Muscle of leg (tissue), 3 donors: ENCODE measurements at regions not wholly inside any gene's neighbourhood (a gene's known extent, or its start where the extent isn't known, plus 50 kb on each side); places are given as distances from the start of the nearest gene placed in this dataset.

Source experiments
- DNase-seq: peaks from one replicate; pipeline ENCODE4 v3.0.0; 2013
- H3K27ac ChIP-seq: one replicate; pipeline ENCODE4 v1.5.1; 2013; ENCODE audit warnings: mild to moderate bottlenecking, low read length, control low read depth
- H3K27me3 ChIP-seq: one replicate; pipeline ENCODE4 v1.6.1; 2013; ENCODE audit warnings: low read length; ENCODE audit not compliant: control insufficient read depth, insufficient read depth
- H3K36me3 ChIP-seq: one replicate; pipeline ENCODE4 v1.6.1; 2013; ENCODE audit warnings: low read length; ENCODE audit not compliant: control insufficient read depth, insufficient read depth
- H3K4me1 ChIP-seq: one replicate; pipeline ENCODE4 v1.6.1; 2013; ENCODE audit warnings: low read length; ENCODE audit not compliant: control insufficient read depth, insufficient read depth
- H3K4me3 ChIP-seq: one replicate; pipeline ENCODE4 v1.5.1; 2013; ENCODE audit warnings: low read length, control low read depth
- H3K9me3 ChIP-seq: replicated peaks from 2 replicates; pipeline ENCODE4 v1.6.1; 2013; ENCODE audit warnings: low read depth, low read length; ENCODE audit not compliant: control insufficient read depth
- WGBS: methylation state at CpG from one replicate; pipeline ENCODE4 v1.1.5; 2013; ENCODE audit warnings: missing lambda C conversion rate; ENCODE audit not compliant: insufficient coverage; 5-methylcytosine and 5-hydroxymethylcytosine counted together

- Histone ChIP-seq H3K4me3 (no peak overlapping the region), H3K27ac (no peak overlapping the region), H3K4me1 (no peaks in the 10 kb centered on the region), H3K27me3 (no peaks in the 10 kb centered on the region), H3K9me3 (no peaks in the 10 kb centered on the region), H3K36me3 (no peaks in the 10 kb centered on the region)
- no peak for DNase-seq
- WGBS = 100% methylated on average over 1 of the region's 7 CpGs
Measured at GRCh38 chr6:102474041-102474807, 1080.7 kb downstream of the GRIK2 start.

DNA sequence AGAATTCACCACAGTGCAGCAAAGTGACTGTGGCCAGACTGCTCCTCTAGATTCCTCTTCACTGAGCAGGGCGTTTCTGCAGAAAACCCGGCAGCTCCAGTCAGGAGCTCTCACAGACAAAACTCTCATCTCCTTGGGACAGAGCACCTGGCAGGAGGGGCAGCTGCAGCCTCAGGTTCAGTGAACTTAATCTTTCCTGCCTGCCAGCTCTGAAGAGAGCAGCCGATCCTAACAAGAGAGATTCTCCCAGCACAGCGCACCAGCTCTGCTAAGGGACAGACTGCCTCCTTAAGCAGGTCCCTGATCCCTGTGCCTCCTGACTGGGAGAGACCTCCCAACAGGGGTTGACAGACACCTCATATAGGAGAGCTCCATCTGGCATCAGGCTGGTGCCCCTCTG, 1065.5 kb downstream of the GRIK2 start:
- peaks cover 2% of the 10 kb centered on the region for H3K9me3 ChIP-seq
- H3K4me1 ChIP-seq = no peaks in the 10 kb centered on the region
- no peaks in the 10 kb centered on the region for H3K27me3 ChIP-seq
- 92% methylated on average over 4 of the region's 4 CpGs for WGBS
- H3K4me3 ChIP-seq = no peak overlapping the region
- no peaks in the 10 kb centered on the region for H3K36me3 ChIP-seq
- no peak overlapping the region for H3K27ac ChIP-seq
- no peak for DNase-seq

DNA sequence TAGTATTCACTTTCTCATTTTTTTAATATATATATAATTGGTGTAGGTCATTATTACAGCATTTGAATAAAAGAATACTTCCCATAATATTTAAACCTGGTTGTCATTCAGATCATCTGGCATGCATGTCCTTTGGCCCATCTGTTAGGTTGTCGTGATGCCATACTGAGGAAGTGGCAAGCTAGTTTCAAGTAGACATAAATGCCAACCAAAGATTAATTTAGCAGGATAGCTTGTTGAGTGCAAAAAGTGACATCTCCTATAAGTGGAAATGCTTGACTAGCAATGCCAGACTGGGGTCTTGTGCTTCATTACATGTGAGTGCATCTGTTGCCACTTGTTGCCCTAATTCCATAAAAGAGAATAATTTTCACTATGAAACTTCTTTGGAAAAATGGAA, 1044.7 kb downstream of the GRIK2 start:
- DNase-seq = no peak
- Histone ChIP-seq H3K27me3 (no peaks in the 10 kb centered on the region), H3K4me1 (no peaks in the 10 kb centered on the region), H3K9me3 (no peaks in the 10 kb centered on the region), H3K36me3 (no peaks in the 10 kb centered on the region), H3K27ac (no peak overlapping the region), H3K4me3 (no peak overlapping the region)
- 71% methylated on average over 1 of the region's 1 CpG for WGBS

DNA sequence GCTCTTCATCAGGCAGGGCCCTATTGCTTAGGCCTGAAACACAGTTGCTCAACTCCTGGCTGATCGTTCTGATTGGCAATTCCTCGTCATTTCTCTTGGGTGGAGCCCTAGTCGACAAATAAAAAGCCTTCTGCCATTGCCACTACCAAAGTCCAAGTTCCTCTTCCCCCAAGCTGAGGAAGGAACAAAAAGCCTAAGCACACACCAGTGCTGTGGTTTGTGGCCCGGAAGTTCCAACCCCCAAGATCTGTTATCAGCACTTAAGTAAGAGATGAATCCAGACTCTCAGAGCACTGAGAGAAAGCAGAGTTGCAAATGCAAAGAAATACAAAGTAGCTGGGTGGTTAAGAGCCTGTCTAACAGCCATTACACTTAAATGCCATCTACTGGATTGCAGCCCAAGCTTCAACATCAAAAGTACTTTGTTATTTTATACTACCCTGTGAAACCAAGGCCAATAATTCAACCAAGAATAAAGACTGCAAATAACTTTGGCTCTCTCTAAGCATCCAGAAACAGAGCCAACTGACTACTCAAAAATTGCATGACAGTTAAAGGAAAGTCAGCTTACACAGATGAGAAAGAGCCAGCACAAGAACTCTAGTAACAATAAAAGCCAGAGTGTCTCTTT, 1024.0 kb downstream of the GRIK2 start:
- no peaks in the 10 kb centered on the region for H3K4me1 ChIP-seq
- H3K9me3 ChIP-seq = no peaks in the 10 kb centered on the region
- no peak overlapping the region for H3K27ac ChIP-seq
- no peaks in the 10 kb centered on the region for H3K36me3 ChIP-seq
- DNase-seq = no peak
- WGBS = 72% methylated on average over 3 of the region's 4 CpGs
- H3K27me3 ChIP-seq = no peaks in the 10 kb centered on the region
- no peak overlapping the region for H3K4me3 ChIP-seq

DNA sequence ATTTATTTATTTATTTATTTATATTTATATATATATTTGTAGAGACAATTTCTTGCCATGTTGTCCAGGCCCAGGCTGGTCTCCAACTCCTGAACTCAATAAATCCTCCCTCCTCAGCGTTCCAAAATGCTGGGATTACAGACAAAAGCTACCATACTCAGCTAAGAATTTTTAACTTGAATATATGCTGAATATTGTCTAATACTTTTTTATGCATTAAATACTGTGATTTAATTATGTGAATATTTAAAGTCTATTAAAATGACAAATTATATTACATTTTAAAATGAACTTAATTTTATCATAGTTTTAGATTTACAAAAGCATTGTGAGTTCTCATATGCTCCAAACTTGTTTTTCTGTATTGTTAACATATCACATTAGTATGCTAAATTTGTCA, 1022.4 kb downstream of the GRIK2 start:
- Histone ChIP-seq H3K4me3 (no peak overlapping the region), H3K36me3 (no peaks in the 10 kb centered on the region), H3K9me3 (no peaks in the 10 kb centered on the region), H3K4me1 (no peaks in the 10 kb centered on the region), H3K27me3 (no peaks in the 10 kb centered on the region), H3K27ac (no peak overlapping the region)
- no CpG with 5 or more reads among the region's 1 CpG for WGBS
- DNase-seq = no peak

DNA sequence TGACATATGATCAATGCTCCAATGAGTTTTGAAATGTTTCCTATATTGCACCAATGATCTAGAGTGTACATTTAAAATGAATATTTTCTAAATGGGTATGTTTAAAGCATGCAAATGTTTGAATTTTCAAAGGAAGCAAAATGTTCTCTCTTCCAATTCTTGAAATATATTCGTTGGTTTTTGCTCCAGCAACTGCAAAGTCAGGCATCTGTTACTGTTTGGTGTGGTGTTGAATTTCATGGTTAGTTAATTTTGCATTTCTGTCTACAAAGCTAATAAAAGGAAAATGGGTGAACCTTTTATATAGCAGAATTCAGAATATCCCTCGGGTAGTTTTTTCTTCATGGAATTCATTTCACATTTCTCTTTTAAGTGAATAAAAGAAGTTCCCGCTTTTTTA, 1018.3 kb downstream of the GRIK2 start:
- no CpG with 5 or more reads among the region's 3 CpGs for WGBS
- H3K4me3 ChIP-seq = no peak overlapping the region
- DNase-seq = no peak
- no peaks in the 10 kb centered on the region for H3K36me3 ChIP-seq
- no peaks in the 10 kb centered on the region for H3K9me3 ChIP-seq
- H3K27me3 ChIP-seq = no peaks in the 10 kb centered on the region
- H3K4me1 ChIP-seq = no peaks in the 10 kb centered on the region
- no peak overlapping the region for H3K27ac ChIP-seq

DNA sequence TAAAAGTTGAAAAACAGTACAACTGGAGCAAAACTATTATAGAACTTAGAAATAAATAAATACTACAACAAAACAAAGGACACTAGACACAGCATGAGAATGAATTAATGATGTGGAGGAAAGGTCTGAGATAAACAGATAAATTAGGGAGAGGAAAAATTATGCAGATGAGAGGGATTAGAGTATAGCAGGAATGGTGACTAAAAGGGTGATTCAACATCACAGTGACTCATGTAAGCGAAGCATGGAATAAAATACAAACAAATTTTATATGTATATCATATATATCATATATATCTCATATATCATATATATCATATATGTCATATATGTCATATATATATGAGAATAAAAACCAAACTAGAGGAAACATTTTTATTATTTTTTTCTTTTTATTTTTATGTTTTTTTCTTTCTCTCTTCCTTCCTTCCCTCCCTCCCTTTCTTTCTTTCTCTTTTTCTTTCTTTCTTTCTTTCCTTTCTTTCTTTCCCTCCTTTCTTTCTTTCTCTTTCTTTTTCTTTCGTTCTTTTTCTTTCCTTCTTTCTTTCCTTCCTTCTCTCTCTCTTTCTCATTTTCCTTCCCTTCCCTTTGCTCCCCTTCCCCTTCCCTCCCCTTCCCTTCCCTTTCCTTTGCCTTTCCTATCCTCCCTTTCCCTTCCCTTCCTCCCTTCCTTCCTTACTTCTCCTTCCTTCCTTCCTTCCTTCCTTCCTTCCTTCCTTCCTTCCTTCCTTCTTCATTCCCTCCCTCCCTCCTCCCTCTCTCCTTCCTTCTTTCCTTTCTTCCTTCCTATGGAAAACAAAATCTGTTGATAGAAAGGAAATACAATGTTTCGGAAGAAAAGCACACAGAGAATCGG, 1014.6 kb downstream of the GRIK2 start:
- WGBS = 53% methylated on average over 1 of the region's 4 CpGs
- Histone ChIP-seq H3K27ac (no peak overlapping the region), H3K27me3 (no peaks in the 10 kb centered on the region)

DNA sequence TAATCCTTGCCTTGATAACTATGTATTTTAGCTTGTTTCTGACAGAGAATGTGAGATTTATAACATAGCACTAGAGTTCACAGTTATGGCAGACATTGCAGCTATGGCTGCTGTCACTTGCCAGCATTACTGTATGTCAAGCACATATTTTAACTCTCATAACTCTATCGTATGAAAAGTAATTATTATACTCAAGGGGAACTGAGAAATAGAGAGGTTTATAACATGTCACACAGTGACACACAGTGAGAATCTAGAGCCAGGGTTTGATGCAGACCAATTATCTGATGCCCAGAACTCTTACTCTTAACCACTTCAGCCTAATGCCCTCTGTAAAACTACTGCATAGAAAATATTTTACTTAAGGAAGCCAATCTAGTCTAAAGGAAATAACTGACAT, 1012.4 kb downstream of the GRIK2 start:
- H3K36me3 ChIP-seq = no peaks in the 10 kb centered on the region
- no CpG with 5 or more reads among the region's 1 CpG for WGBS
- no peak overlapping the region for H3K27ac ChIP-seq
- H3K4me1 ChIP-seq = no peaks in the 10 kb centered on the region
- no peak overlapping the region for H3K4me3 ChIP-seq
- DNase-seq = no peak
- H3K9me3 ChIP-seq = no peaks in the 10 kb centered on the region
- H3K27me3 ChIP-seq = no peaks in the 10 kb centered on the region

More for the DNA sequence above, 1014.6 kb downstream of the GRIK2 start:
- DNase-seq = no peak
- Histone ChIP-seq H3K9me3 (no peaks in the 10 kb centered on the region), H3K4me1 (no peaks in the 10 kb centered on the region), H3K36me3 (no peaks in the 10 kb centered on the region), H3K4me3 (no peak overlapping the region)

DNA sequence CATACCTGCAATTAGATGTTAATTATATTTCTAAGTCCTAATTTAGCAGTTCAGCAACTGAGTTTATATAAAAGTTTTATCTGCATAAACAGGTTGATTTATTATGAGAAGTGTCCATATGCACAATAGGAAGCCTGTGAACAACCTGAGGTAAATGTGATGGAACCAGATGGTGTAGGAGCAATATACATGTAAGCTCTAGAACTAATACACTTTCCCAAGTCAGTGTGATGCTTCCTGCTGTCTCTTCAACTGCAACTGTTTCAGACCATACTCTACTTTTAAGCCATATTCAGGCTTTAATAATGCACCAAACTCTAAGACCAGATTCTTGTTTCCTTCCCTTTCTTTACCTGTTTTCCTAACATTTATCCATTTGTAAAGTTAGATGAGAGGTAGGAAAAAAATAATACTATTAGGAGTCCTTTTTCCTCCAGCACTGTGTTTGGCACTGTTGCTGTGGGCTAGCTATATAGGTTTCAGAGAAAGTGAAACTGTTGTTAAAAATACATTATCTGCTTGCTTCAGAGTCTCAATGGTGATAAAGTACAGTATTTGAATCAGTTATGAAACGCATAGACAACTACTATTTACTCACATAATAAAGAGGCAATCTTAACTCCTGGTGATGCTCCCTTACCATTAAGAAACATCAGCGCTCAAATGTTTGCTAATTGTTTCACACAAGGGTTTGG, 1009.3 kb downstream of the GRIK2 start:
- no peak for DNase-seq
- no peak overlapping the region for H3K27ac ChIP-seq
- no CpG with 5 or more reads among the region's 2 CpGs for WGBS
- H3K4me1 ChIP-seq = no peaks in the 10 kb centered on the region
- H3K9me3 ChIP-seq = no peaks in the 10 kb centered on the region
- H3K36me3 ChIP-seq = no peaks in the 10 kb centered on the region
- no peaks in the 10 kb centered on the region for H3K27me3 ChIP-seq
- no peak overlapping the region for H3K4me3 ChIP-seq
